H1 (cell line): ENCODE measurements at regions not wholly inside any gene's neighbourhood (a gene's known extent, or its start where the extent isn't known, plus 50 kb on each side); places are given as distances from the start of the nearest gene placed in this dataset.

Experiments used
- CTCF ChIA-PET: fragments of 300-600 bp; sonication (Branson Sonifier 250); formaldehyde crosslinking; loops from one replicate; lab custom pipeline; 2021; ENCODE audit not compliant: partially characterized antibody; lab: Charles Lee
- POLR2A ChIA-PET: fragments of 300-600 bp; sonication (Branson Sonifier 250); formaldehyde crosslinking; loops from one replicate; lab custom pipeline; 2021; ENCODE audit warnings: inconsistent platforms; ENCODE audit not compliant: partially characterized antibody; lab: Charles Lee
- DNase-seq, 2 experiments: peaks; one replicate each; pipeline versions ENCODE4 v3.0.0 to v3.0.0-alpha.2; 2010 to 2022; ENCODE audit warnings: low spot score in 2 of 2, low read depth in 1 of 2, mixed read lengths in 1 of 2
- FAIRE-seq: peaks from 2 replicates; lab custom pipeline; 2011; peaks lifted over from hg19 to GRCh38; lab: Jason Lieb, UNC
- H2AFZ ChIP-seq: 2 replicates; pipeline ENCODE4 v1.8.1; 2012; ENCODE audit warnings: low read length, inconsistent platforms
- H2AK5ac ChIP-seq: 2 replicates; pipeline ENCODE4 v1.6.1; 2013; ENCODE audit warnings: low read depth, low read length
- H2BK120ac ChIP-seq: replicated peaks from 2 replicates; pipeline ENCODE3; 2013; ENCODE audit warnings: low read depth, low read length, inconsistent platforms
- H2BK12ac ChIP-seq: 2 replicates; pipeline ENCODE4 v1.6.1; 2013; ENCODE audit warnings: low read depth, low read length
- H2BK15ac ChIP-seq: 2 replicates; pipeline ENCODE4 v1.6.1; 2013; ENCODE audit warnings: low read length
- H2BK20ac ChIP-seq: 2 replicates; pipeline ENCODE4 v1.6.1; 2013; ENCODE audit warnings: low read length
- H2BK5ac ChIP-seq: 2 replicates; pipeline ENCODE4 v1.6.1; 2013; ENCODE audit warnings: low read depth, low read length
- H3K14ac ChIP-seq: 2 replicates; pipeline ENCODE4 v1.6.1; 2013; ENCODE audit warnings: inconsistent platforms; ENCODE audit not compliant: insufficient read length
- H3K18ac ChIP-seq: 2 replicates; pipeline ENCODE4 v1.6.1; 2013; ENCODE audit warnings: low read length; ENCODE audit errors: extremely low read depth
- H3K23ac ChIP-seq: 2 replicates; pipeline ENCODE4 v1.6.1; 2013; ENCODE audit warnings: inconsistent platforms; ENCODE audit not compliant: insufficient read length
- H3K23me2 ChIP-seq: 2 replicates; pipeline ENCODE4 v1.6.1; 2013; ENCODE audit warnings: low read depth, low read length
- H3K27ac ChIP-seq: 2 replicates; pipeline ENCODE4 v1.6.1; 2011; ENCODE audit warnings: low read depth, low read length, inconsistent platforms
- H3K27me3 ChIP-seq, 4 experiments: replicated peaks in 1 of 4; 1 replicate in 1 of 4; 2 replicates in 3 of 4; pipeline versions ENCODE4 v1.6.1 to v1.8.1; 2011 to 2013; ENCODE audit warnings: low read length in 3 of 4, mild to moderate bottlenecking in 3 of 4, inconsistent platforms in 2 of 4, mixed read lengths in 2 of 4, moderate library complexity in 1 of 4; ENCODE audit not compliant: control insufficient read depth in 3 of 4, insufficient read depth in 3 of 4; ENCODE audit errors: extremely low read depth in 1 of 4
- H3K36me3 ChIP-seq, 4 experiments: 2 replicates each; pipeline versions ENCODE4 v1.6.1 to v1.8.1; 2011 to 2013; ENCODE audit warnings: mild to moderate bottlenecking in 4 of 4, low read length in 3 of 4, moderate library complexity in 2 of 4, control low read depth in 1 of 4, inconsistent platforms in 1 of 4; ENCODE audit not compliant: insufficient read depth in 4 of 4, control insufficient read depth in 2 of 4
- H3K4ac ChIP-seq: replicated peaks from 2 replicates; pipeline ENCODE3; 2013; ENCODE audit warnings: low read length, low read depth, mixed read lengths, inconsistent platforms; ENCODE audit not compliant: insufficient read length
- H3K4me1 ChIP-seq, 4 experiments: replicated peaks in 1 of 4; 1 replicate in 1 of 4; 2 replicates in 3 of 4; pipeline versions ENCODE4 v1.6.1 to v1.8.1; 2011 to 2013; ENCODE audit warnings: low read length in 3 of 4, inconsistent platforms in 2 of 4, mixed read lengths in 1 of 4; ENCODE audit not compliant: insufficient read depth in 4 of 4, control insufficient read depth in 3 of 4
- H3K4me2 ChIP-seq, 2 experiments: 2 replicates each; pipeline versions ENCODE4 v1.6.1 to v1.8.1; 2011 to 2013; ENCODE audit warnings: low read depth in 2 of 2, low read length in 2 of 2, control low read depth in 1 of 2, inconsistent platforms in 1 of 2, mild to moderate bottlenecking in 1 of 2; ENCODE audit not compliant: insufficient read depth in 1 of 2
- H3K4me3 ChIP-seq, 4 experiments: fragments of 200-600, 300-600 bp in 1 of 4; sonication (generic), shearing (Covaris generic), sonication (Bioruptor Twin) in 1 of 4; 2 replicates each; pipeline versions ENCODE4 v1.5.1 to v1.8.1; 2011 to 2016; ENCODE audit warnings: low read length in 4 of 4, low read depth in 3 of 4, control low read depth in 2 of 4, inconsistent platforms in 2 of 4, mild to moderate bottlenecking in 2 of 4, mixed read lengths in 1 of 4, moderate library complexity in 1 of 4; ENCODE audit not compliant: insufficient read depth in 2 of 4; ENCODE audit errors: extremely low read depth in 1 of 4
- H3K56ac ChIP-seq: replicated peaks from 2 replicates; pipeline ENCODE3; 2013; ENCODE audit warnings: low read depth, mild to moderate bottlenecking, mixed read lengths, low read length, inconsistent platforms; ENCODE audit not compliant: insufficient read length
- H3K79me1 ChIP-seq: 2 replicates; pipeline ENCODE4 v1.6.1; 2013; ENCODE audit warnings: low read depth, low read length, control low read depth
- H3K79me2 ChIP-seq, 2 experiments: 2 replicates each; pipeline versions ENCODE4 v1.6.1 to v1.8.1; 2012 to 2013; ENCODE audit warnings: low read length in 2 of 2, mild to moderate bottlenecking in 2 of 2, inconsistent platforms in 1 of 2; ENCODE audit not compliant: insufficient read depth in 2 of 2, control insufficient read depth in 1 of 2
- H3K9ac ChIP-seq, 4 experiments: replicated peaks in 1 of 4; 1 replicate in 1 of 4; 2 replicates in 3 of 4; pipeline versions ENCODE4 v1.6.1 to v1.8.1; 2011 to 2013; ENCODE audit warnings: low read depth in 3 of 4, low read length in 3 of 4, control low read depth in 2 of 4, mild to moderate bottlenecking in 2 of 4, moderate library complexity in 2 of 4, inconsistent platforms in 1 of 4; ENCODE audit errors: extremely low read depth in 1 of 4
- H3K9me3 ChIP-seq, 2 experiments: 2 replicates each; pipeline versions ENCODE4 v1.6.1 to v1.8.1; 2012 to 2013; ENCODE audit warnings: mild to moderate bottlenecking in 2 of 2, moderate library complexity in 2 of 2, control low read depth in 1 of 2, inconsistent platforms in 1 of 2, low read depth in 1 of 2, low read length in 1 of 2, mixed read lengths in 1 of 2; ENCODE audit not compliant: insufficient read depth in 2 of 2
- H4K20me1 ChIP-seq, 2 experiments: replicated peaks in 1 of 2; 2 replicates each; pipeline versions ENCODE3 to v1.8.1; 2011 to 2013; ENCODE audit warnings: inconsistent platforms in 2 of 2, low read length in 2 of 2, mild to moderate bottlenecking in 1 of 2; ENCODE audit not compliant: insufficient read depth in 2 of 2, control insufficient read depth in 1 of 2
- H4K5ac ChIP-seq: 2 replicates; pipeline ENCODE4 v1.6.1; 2013; ENCODE audit warnings: low read length, low read depth, mixed read lengths, inconsistent platforms; ENCODE audit not compliant: insufficient read length
- H4K8ac ChIP-seq: 2 replicates; pipeline ENCODE4 v1.8.0; 2013; ENCODE audit warnings: mild to moderate bottlenecking, moderate library complexity, low read length, inconsistent platforms; ENCODE audit not compliant: insufficient read depth; ENCODE audit errors: extremely low read depth
- H4K91ac ChIP-seq: replicated peaks from 2 replicates; pipeline ENCODE3; 2013; ENCODE audit warnings: low read length, mixed read lengths, inconsistent platforms; ENCODE audit not compliant: insufficient read length
- WGBS, 2 experiments: shearing (Covaris generic) in 1 of 2; methylation state at CpG; one replicate each; pipeline versions ENCODE4 v1.1.6 to v1.1.7; 2013 to 2015; ENCODE audit warnings: low lambda C conversion rate in 2 of 2, mixed read lengths in 2 of 2, inconsistent platforms in 1 of 2, low coverage in 1 of 2, missing lambda C conversion rate in 1 of 2; ENCODE audit not compliant: insufficient replicate concordance in 2 of 2, insufficient coverage in 1 of 2, insufficient read length in 1 of 2; ENCODE audit errors: extremely low coverage in 1 of 2, missing lambda C conversion rate in 1 of 2; 5-methylcytosine and 5-hydroxymethylcytosine counted together

- Histone ChIP-seq H4K20me1 (peaks cover 0 to 1% of the 10 kb centered on the region in 2 experiments), H3K36me3 (no peaks in the 10 kb centered on the region), H2BK15ac (no peak overlapping the region), H3K56ac (no peak overlapping the region), H2AFZ (no peak overlapping the region), H2AK5ac (no peak overlapping the region), H4K8ac (no peak overlapping the region), H4K91ac (no peak overlapping the region), H3K4me1 (0 out of 7 replicates have a peak, but pooled peaks cover 0 to under 1% (median 0%) of the 10 kb centered on the region in 4 experiments), H3K23ac (no peak overlapping the region), H2BK20ac (no peak overlapping the region), H3K4me3 (no peak overlapping the region), H3K23me2 (no peaks in the 10 kb centered on the region), H3K18ac (no peak overlapping the region), H3K4me2 (no peak overlapping the region), H4K5ac (no peak overlapping the region), H3K9ac (no peak overlapping the region), H2BK120ac (no peak overlapping the region), H3K79me1 (no peaks in the 10 kb centered on the region), H3K27ac (no peak overlapping the region), H3K27me3 (no peaks in the 10 kb centered on the region), H2BK12ac (no peak overlapping the region), H3K79me2 (no peaks in the 10 kb centered on the region), H3K14ac (no peak overlapping the region), H3K9me3 (no peaks in the 10 kb centered on the region), H3K4ac (no peak overlapping the region), H2BK5ac (no peak overlapping the region)
- FAIRE-seq = no peak
- no peak for DNase-seq
- CTCF ChIA-PET = interaction anchor here (1.5 kb wide), 1 partner anchor 30 kb away, joined by 4 read pairs; no protein-coding TSS in a partner anchor
- POLR2A ChIA-PET = no interaction called here
- 100% methylated on average over 1 of the region's 1 CpG; no CpG with 5 or more reads in 1 of the 2 experiments for WGBS, 2 experiments
Observed at GRCh38 chr2:41199334-41199733, 747.4 kb upstream of the SLC8A1 start.
